ENCODE measurements at regions not wholly inside any gene's neighbourhood (a gene's known extent, or its start where the extent isn't known, plus 50 kb on each side); places are given as distances from the start of the nearest gene placed in this dataset.

DNA sequence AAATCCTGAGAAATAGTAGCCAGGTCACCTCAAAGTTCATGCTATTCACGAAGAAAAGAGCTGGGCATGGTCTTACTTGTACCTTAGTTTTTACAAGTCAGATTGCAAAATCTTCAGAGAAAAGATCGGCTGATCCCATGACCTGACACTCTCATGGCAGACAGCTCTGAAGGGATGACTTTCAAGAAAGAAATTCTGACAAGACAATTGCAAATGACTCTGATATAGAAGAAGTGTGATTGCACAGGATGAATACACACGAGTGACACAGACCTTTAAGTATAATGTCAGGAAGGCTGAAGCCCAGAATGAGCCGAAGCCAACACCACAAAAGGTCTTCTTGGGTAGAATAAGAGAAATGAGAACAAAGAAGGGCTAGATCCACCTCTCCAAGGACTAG lies 59.4 kb upstream of the DRD2 start:
- WGBS (ENCODE audit: low lambda C conversion rate) = 0% methylated on average over 4 of the region's 4 CpGs
- H4K20me1 ChIP-seq (ENCODE audit: insufficient read depth, low read length) = no peaks in the 10 kb centered on the region
- intact Hi-C loops (cut with micrococcal nuclease; ENCODE audit: unreplicated experiment) = no loop called here
- BruUV-seq (replicated peaks) = no TSS peak
- FAIRE-seq (no peak), ATAC-seq (no peak), DNase-seq (ENCODE audit: low spot score) (no peak)
- H3K27ac ChIP-seq (ENCODE audit: extremely low read length, insufficient read depth, low read length) = no peak overlapping the region
- H3K27me3 ChIP-seq (ENCODE audit: control insufficient read depth in 1 of 2, insufficient read depth in 2 of 2, low read length in 2 of 2) = peaks cover 0 to 22% of the 10 kb centered on the region in 2 experiments; a peak in 3 of 5 replicates
- ChIA-PET CTCF (ENCODE audit: low intra/inter-chr PET ratio, low total read pairs) (interaction anchor here (4.2 kb wide), 1 partner anchor 229 kb away, joined by 69 read pairs; no protein-coding TSS in a partner anchor), POLR2A (no interaction called here)
- no peaks in the 10 kb centered on the region for H3K79me2 ChIP-seq (ENCODE audit: insufficient read depth, low read length)
- no peaks in the 10 kb centered on the region for H3K9me3 ChIP-seq (ENCODE audit: low read length)
- no peaks in the 10 kb centered on the region for H3K4me1 ChIP-seq (ENCODE audit: insufficient read depth, low read length)
- no peak overlapping the region for H3K4me3 ChIP-seq (replicated peaks in 1 of 3; ENCODE audit: insufficient read depth in 1 of 3, low read depth in 2 of 3, low read length in 3 of 3)
- no peak overlapping the region for H3K9ac ChIP-seq (ENCODE audit: insufficient read depth, low read depth, low read length)
- H3K4me2 ChIP-seq (ENCODE audit: low read depth, low read length) = no peak overlapping the region
- H2AFZ ChIP-seq (ENCODE audit: low read length) = no peak overlapping the region
- H3K36me3 ChIP-seq (replicated peaks in 1 of 2; ENCODE audit: control insufficient read depth in 1 of 2, insufficient read depth in 2 of 2, low read length in 2 of 2) = no peaks in the 10 kb centered on the region
- in situ Hi-C loops (cut with HindIII; ENCODE audit: extremely low pct_ligation_motif_present, low pct_unique_long_range_greater_than_20kb) = loop anchor here (5.0 to 25.0 kb wide), 2 partner anchors 203 to 227 kb away; no protein-coding TSS in a partner anchor
- TF ChIP-seq HHEX (CRISPR knock-in tag; IDR thresholded peaks at IDR 0.05) = no peak
- no peak for TF ChIP-seq RBM39 (IDR thresholded peaks at IDR 0.05; ENCODE audit: low read depth, low read length, poor library complexity, severe bottlenecking)
- TF ChIP-seq, protein P1, sequence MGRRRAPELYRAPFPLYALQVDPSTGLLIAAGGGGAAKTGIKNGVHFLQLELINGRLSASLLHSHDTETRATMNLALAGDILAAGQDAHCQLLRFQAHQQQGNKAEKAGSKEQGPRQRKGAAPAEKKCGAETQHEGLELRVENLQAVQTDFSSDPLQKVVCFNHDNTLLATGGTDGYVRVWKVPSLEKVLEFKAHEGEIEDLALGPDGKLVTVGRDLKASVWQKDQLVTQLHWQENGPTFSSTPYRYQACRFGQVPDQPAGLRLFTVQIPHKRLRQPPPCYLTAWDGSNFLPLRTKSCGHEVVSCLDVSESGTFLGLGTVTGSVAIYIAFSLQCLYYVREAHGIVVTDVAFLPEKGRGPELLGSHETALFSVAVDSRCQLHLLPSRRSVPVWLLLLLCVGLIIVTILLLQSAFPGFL (CRISPR knock-in tag; IDR thresholded peaks at IDR 0.05) = no peak
- TF ChIP-seq PAXIP1 (CRISPR knock-in tag; conservative IDR thresholded peaks at IDR 0.05) = no peak
- TF ChIP-seq ZBTB42 (CRISPR knock-in tag; IDR thresholded peaks at IDR 0.05) = no peak
- TF ChIP-seq MBNL3 (CRISPR knock-in tag; conservative IDR thresholded peaks at IDR 0.05) = no peak
- no peak for TF ChIP-seq FOXK1 (CRISPR knock-in tag; IDR thresholded peaks at IDR 0.05; ENCODE audit: borderline replicate concordance, low read depth)
- no peak for TF ChIP-seq PRDM15 (CRISPR knock-in tag; IDR thresholded peaks at IDR 0.05)
- TF ChIP-seq, protein P2, sequence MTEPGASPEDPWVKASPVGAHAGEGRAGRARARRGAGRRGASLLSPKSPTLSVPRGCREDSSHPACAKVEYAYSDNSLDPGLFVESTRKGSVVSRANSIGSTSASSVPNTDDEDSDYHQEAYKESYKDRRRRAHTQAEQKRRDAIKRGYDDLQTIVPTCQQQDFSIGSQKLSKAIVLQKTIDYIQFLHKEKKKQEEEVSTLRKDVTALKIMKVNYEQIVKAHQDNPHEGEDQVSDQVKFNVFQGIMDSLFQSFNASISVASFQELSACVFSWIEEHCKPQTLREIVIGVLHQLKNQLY (CRISPR knock-in tag; IDR thresholded peaks at IDR 0.05) = no peak
- TF ChIP-seq GFI1 (CRISPR knock-in tag; IDR thresholded peaks at IDR 0.05; ENCODE audit: borderline replicate concordance) = no peak
- TF ChIP-seq, protein P3, sequence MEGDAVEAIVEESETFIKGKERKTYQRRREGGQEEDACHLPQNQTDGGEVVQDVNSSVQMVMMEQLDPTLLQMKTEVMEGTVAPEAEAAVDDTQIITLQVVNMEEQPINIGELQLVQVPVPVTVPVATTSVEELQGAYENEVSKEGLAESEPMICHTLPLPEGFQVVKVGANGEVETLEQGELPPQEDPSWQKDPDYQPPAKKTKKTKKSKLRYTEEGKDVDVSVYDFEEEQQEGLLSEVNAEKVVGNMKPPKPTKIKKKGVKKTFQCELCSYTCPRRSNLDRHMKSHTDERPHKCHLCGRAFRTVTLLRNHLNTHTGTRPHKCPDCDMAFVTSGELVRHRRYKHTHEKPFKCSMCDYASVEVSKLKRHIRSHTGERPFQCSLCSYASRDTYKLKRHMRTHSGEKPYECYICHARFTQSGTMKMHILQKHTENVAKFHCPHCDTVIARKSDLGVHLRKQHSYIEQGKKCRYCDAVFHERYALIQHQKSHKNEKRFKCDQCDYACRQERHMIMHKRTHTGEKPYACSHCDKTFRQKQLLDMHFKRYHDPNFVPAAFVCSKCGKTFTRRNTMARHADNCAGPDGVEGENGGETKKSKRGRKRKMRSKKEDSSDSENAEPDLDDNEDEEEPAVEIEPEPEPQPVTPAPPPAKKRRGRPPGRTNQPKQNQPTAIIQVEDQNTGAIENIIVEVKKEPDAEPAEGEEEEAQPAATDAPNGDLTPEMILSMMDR (CRISPR knock-in tag; IDR thresholded peaks at IDR 0.05) = no peak
- no peak for TF ChIP-seq TCF7 (IDR thresholded peaks at IDR 0.05; ENCODE audit: low read depth)
- TF ChIP-seq ETV5 (CRISPR knock-in tag; IDR thresholded peaks at IDR 0.05; ENCODE audit: borderline replicate concordance) = no peak
- TF ChIP-seq ZNF121 (CRISPR knock-in tag; IDR thresholded peaks at IDR 0.05) = no peak
- TF ChIP-seq ZNF703 (CRISPR knock-in tag; IDR thresholded peaks at IDR 0.05; ENCODE audit: borderline replicate concordance) = no peak

All from HepG2 (cell line).